C4-2B (cell line): ENCODE measurements at regions not wholly inside any gene's neighbourhood (a gene's known extent, or its start where the extent isn't known, plus 50 kb on each side); places are given as distances from the start of the nearest gene placed in this dataset.
"Not testable (repeated sequence)": the region's sequence is repeated elsewhere in the genome, so short reads cannot be mapped to it uniquely, and the experiment has no call there.

Experiments used
- ZFX ChIP-seq: fragments of 450-650 bp; IDR thresholded peaks from 2 replicates; pipeline ENCODE4 v1.6.1; 2017
- TF ChIP-seq, protein P1 (sequence below): fragments of 450-650 bp; conservative IDR thresholded peaks from 2 replicates; pipeline ENCODE4 v1.5.1; 2017; ENCODE audit warnings: mild to moderate bottlenecking

GRCh38 chr2:90231199-90231598, 1539.7 kb downstream of the RPIA start:
- TF ChIP-seq, protein P1, sequence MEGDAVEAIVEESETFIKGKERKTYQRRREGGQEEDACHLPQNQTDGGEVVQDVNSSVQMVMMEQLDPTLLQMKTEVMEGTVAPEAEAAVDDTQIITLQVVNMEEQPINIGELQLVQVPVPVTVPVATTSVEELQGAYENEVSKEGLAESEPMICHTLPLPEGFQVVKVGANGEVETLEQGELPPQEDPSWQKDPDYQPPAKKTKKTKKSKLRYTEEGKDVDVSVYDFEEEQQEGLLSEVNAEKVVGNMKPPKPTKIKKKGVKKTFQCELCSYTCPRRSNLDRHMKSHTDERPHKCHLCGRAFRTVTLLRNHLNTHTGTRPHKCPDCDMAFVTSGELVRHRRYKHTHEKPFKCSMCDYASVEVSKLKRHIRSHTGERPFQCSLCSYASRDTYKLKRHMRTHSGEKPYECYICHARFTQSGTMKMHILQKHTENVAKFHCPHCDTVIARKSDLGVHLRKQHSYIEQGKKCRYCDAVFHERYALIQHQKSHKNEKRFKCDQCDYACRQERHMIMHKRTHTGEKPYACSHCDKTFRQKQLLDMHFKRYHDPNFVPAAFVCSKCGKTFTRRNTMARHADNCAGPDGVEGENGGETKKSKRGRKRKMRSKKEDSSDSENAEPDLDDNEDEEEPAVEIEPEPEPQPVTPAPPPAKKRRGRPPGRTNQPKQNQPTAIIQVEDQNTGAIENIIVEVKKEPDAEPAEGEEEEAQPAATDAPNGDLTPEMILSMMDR, result not testable (repeated sequence)
- TF ChIP-seq ZFX, result not testable (repeated sequence)
